Stimulated activated CD8-positive, alpha-beta memory T cell treated with anti-CD3 and anti-CD28 coated beads, Interleukin-4, amount 100 ng/mL, for 48 hours (primary cell): ENCODE measurements at regions not wholly inside any gene's neighbourhood (a gene's known extent, or its start where the extent isn't known, plus 50 kb on each side); places are given as distances from the start of the nearest gene placed in this dataset.
A peak's percentile ranks its signal among the peaks of the same experiment; 100 is the strongest.
"Not testable (repeated sequence)": the region's sequence is repeated elsewhere in the genome, so short reads cannot be mapped to it uniquely, and the experiment has no call there.

Source experiments
- DNase-seq: peaks from one replicate; pipeline ENCODE4 v3.0.0-alpha.2; 2020

DNA sequence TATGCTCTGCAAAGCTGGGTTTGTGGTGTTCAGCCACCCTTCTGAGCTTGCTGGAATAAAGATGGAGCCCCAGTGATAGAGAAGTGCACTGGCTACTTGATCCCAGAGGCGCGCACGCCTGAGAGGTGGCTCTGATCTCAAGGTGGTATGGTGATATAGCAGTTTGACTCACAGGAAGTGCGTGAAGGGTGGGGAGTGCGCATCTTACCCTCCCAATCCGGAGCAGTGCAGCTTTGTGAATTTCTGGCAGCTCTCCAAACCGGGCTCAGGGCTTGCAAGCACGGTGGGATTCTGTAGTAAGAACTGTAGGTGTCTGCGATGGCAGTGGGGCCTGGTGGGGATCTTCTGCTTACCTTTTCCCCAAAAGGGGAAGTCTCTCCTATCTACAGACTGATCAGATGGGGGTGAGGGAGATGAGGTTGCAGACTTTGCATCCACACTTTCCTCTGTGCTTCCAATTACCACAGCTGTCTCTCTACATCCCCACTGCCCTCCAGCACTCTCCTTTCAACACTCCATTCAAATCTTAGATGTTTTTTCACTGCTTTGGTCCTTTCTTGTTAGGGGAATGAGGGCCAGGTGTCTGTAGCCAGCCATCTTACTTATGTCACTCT lies 197.4 kb upstream of the SLC38A2 start:
- no peak for DNase-seq

DNA sequence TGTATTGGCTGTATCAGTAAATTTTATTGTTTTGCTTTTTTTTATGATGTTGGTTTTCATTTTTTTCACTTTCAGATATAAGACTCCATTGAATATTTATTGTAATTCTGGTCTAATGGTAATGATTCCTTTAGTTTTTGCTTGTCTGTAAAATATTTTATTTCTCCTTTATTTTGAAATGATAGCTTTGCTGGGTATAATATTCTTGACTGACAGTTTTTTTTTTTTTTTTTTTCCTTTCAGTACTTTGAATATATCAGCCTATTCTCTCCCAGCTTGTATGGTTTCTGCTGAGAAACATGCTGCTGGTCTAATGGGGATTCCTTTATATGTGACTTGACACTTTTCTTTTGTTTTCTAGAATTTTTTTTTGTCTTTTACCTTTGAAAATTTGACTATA lies 195.1 kb upstream of the SLC38A2 start:
- no peak for DNase-seq

DNA sequence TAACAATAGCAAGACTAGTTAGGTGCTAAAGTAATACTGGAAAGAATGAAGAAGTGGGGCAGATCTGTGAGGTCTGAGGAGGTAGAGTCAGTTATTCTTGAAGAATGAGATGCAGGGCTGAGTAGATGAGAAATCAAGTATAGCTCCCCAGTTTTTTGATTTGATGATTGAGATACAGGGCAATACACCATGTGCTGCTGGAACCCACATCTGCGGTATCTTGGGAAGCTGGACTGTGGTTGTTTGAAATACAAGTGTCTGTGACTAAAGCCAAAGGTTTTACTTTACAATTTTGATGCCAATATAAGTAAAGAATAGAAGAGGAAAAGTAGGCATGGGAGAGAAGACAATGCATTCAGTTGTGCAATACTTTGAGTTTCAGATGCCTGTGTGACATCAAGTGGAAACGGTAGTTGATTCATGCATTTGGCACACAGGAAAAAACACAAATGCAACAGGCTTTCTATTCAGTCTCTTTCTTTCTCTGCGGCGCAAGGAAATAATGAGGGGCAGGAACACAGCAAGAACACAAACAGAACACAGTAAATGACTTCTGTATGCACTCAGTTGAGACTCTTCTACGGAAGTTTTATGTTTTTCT lies 190.2 kb upstream of the SLC38A2 start:
- DNase-seq, result no peak

DNA sequence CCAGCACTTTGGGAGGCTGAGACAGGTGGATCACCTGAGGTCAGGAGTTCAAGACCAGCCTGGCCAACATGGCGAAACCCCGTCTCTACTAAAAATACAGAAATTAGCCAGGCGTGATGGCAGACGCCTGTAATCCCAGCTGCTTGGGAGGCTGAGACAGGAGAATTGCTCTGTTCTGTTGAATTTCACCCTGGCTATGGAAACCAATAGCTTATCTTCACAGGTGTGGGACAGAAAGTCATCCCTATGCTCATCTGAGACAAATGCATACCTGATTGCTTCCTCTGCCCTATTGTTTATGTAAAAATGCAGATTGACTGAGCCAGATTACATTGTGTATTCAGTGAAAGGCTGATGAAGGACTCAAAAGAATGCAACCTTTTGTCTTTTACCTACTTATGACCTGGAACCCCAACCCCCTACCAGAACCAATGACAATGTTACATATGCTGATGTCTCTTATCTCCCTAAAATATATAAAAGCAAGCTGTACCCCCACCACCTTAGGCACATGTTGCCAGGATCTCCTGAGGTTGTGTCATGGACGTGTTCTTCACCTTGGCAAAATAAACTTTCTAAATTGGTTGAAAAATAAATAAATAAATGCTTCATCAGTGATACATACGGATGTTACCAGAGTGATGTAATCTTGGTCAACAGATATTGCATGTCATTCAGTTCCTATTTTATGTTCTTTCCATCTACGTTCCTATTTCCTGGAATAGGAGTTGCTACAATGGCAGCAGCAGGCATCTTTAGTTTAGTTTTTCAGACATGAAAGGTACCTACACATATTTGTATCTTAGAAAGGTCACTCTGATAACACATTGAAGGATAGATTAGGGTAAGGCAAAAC lies 189.4 kb upstream of the SLC38A2 start:
- not testable (repeated sequence) for DNase-seq

DNA sequence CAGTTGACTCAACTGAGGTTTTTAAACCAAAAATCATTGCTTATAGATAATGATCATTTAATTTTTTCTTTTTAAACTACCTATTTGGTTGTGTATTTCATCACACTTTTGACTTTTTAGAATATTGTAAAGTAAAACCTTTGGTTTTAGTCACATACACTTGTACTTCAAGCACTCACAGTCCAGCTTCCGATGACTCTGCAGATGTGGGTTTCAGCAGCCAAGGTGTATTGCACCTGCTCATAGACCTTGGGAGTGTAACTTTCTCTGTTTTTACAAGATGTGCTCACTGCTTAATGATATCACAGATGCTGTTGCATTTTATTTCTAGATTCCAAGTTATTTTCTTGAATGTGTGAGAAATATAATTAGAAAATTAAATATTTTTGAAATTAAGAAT lies 188.3 kb upstream of the SLC38A2 start:
- no peak for DNase-seq

DNA sequence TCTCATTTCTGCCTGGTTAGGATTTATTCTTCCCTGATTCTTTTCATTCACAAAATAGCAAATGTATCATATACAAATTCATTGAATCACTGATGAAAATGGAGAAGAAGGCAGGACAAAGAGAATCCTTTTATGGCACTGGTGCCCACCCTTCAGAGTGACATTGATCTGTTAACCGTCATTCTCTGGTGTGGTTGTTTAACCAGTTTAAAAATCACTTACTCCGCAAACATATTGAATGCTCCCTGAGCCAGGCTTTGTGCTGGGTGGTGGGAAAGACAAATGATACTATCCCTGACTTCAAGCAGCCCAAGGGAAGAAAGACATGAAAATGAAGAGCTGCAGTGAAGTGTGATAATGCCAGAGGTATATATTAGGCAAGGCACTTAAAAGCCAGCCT lies 187.5 kb upstream of the SLC38A2 start:
- no peak for DNase-seq

DNA sequence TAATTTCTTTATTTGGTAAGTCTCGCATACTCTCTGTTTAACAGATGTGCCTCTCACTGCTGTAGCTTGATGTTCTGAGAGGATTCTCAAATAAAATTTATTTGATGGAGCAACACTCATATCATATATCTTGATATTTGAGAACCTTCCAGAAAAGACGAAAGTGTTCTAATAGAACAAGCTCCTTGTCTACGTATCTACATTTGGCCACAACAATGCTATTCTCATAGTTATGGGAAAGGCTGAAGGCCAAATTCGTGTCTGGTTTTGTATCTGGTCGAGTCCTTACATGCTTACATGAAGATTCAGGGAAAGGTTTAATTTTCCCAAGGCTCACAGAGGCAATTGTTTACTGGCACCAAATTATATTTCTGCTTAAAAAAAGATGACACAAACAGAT lies 186.7 kb upstream of the SLC38A2 start:
- DNase-seq, result no peak

DNA sequence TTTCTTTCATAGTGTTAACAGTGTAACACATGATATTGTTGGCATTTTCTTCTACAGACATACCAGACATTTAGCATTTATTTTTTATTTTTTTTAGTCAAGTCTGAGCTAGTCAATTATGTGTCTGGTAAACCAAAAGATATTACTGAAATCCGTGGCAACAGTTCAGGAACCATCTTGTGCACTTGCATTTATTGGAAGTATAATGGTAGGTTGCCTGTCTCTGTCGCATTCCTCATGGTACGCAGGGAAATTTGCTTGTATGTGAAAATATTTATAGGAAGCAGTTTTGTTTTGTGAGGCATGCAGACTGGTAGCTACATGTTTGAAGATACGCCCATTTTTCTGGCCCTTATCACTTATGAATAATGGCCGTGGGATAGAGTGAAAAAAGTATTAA lies 186.1 kb upstream of the SLC38A2 start:
- no peak for DNase-seq

DNA sequence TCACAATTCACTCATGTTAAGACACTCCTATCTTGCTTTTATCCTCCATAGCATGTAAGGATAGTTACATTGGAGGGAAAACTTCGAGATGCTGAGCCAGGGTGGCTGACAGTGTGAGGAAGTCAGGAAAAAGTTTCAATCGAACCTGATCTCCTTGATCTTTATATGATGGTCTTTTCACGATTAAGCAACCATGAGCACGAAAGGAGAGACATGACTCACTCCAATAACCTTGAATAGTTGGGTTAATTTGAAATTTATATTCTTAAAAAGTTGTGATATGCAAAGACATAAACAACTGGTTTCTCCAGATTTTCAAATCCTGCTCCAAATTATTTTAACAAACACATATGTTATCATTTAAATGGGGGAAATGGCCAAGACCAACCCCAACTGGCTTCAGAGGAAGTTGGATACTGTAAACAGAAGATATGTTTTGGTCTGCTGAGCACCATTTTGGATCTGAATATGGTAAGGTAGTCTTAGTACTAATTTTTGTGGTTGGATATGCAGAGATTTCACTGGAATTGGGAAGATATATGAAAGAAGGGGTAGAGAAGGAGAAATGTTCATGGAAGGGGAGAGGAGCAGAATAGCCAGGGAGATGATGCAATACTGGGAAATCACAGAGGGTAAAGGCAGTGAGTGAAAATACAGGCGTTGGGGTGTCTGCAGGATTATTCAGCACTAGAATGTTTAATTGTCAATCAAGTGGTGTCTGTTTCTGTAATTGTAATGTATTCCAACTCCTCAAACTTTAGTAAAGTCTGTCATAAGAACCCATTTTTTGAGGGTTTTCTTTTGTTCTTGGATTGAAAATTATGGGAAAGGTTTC lies 185.2 kb upstream of the SLC38A2 start:
- no peak for DNase-seq

DNA sequence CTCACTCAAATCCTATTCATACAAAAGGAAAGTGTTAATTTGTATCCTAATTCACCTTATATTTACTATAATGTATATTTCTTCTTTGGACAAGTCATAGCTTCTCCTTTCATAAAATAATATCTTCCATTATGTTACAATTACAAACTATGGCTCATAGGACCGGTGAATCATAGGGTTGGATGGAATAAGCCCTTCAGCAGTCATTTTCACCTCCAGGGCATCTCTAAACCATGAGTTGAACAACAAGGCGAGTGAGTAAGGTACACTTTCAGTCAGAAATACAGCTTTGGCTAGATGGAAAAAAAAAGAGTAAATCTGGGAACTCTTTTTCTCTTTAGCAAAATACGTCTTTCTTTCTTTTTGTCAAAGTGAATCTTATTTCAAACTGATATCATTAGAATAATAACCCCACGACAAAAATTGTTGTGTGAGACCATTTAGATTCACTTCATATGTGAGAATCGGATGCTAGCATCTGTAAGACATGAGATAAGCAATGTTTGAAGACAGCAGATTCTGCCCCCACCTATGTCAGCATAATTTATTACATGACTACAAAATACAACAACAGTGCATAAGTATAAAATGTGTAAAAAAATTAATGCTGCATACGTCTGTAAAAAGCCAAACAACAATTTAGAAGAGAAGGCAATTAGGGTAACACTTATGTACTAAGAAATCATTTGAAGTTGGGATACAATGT lies 184.4 kb upstream of the SLC38A2 start:
- no peak for DNase-seq

DNA sequence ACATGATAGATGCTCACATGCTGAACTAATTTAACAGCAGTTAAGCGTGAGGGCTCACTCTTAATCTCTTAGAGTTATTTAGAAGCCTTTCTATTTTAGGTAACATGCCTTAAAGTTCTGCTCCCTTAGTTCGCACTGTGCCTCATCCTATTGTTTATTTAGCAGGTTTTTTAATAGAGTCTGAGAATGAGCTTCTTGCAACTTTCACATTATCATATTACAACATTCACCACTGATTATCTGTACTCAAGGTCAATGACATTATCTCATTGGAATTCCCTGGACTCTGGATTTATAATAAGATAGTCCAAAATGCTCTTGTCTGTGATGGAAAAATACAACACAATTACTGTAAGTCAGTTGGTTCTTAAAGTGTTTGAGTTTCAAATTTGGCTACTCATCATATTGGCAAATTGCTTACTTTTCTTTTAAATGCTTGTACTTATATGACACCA lies 183.6 kb upstream of the SLC38A2 start:
- DNase-seq, result no peak

DNA sequence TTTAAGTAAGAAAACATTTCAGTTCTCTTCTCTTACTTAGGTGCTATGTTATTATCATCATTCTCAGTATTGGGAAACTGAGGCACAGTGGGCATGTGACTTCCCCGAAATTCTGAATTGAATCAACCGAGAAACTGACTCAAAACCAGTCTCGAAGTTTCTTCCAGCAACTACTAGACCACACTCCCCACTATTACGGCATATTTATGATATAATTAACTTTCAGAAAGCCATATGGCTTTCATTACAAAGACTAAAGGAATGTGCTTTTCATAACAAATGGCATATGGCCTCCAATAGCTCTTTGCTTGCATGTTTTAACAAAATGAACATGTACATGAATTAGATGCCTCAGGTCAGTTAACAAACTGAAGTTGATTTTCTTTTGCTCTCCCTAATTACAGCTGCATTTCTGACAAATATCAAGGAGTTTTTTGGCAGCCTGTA lies 182.9 kb upstream of the SLC38A2 start:
- no peak for DNase-seq

DNA sequence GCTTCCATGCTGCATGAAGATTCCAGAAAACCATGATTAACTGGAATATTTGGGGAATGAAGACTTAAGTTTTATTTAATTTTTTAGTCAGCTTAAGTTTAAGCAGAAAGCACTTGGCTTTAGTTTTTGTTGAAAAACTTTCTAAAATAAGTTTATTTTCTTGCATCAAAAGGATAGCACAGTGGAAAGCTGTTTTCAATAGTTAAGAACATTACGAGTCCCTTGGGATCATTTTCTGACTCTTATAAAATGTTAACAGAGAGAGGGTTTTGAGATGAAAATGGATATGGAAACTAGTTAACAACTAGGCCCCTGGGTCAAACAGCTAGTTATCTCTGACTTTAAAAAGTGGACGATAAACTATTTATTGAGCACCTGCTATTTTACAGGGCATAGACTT lies 181.9 kb upstream of the SLC38A2 start:
- no peak for DNase-seq

DNA sequence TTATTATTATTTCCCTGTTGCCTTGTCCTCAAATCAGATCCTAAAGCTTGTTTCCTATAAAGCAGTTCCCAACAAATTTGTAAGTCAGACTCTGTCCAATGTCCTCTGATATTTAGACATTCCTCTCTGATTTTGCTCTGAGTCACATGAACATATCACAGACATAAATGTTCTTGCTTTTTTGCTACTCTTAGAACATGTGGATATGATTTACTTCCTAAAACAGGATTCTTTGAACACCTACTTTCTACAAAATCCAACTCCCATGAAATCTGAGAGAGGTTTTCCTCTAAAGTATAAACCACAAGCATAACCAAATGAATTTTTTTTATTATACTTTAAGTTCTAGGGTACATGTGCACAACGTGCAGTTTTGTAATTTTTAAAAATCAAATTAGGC lies 181.3 kb upstream of the SLC38A2 start:
- DNase-seq, result no peak

DNA sequence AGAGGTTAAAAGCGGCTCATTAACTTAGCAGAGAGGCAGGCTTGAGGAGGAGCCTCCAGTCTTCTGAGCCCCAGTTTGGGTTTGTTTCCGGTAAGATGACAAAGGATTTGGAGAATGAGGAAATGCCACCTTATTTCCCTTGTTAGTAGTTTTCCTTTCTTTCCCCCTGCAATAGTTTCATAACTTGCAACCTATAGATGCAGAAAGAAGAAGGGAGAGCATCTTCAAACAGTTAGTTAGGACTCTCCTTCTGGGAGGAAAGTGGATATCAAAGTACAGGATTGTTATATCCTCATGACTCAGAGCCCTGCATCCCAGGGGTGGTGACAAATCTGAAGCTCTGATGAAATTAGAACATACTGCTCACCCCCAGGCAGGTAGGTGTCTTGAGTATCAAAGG lies 180.7 kb upstream of the SLC38A2 start:
- DNase-seq, result no peak

DNA sequence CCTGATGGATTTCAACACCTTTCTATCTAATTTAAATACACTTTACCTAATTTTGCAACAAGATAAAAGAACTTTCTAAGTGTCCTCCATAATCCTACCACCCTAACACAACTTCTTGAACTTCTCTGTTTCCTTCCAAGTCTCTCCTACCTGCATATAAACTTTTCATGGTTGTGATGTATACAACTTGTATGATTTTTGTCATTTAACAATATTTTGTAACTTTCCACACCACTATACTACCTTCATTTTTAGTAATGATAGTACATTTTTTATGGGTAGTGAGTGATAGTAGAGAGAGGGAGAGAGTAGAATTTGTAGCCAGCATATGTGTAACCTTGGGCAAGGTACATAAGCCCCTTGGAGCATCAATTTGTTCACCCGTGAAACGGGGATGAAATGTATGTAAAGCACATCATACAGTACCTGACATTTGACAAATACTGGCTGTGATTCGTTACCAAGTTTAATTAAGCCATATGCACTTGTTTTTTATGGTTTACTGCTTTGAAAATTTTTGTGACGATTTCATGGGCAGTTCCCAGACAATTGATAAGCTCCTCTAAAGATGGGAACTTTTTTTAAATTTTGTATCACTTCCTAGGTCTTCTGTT lies 177.8 kb upstream of the SLC38A2 start:
- no peak for DNase-seq

DNA sequence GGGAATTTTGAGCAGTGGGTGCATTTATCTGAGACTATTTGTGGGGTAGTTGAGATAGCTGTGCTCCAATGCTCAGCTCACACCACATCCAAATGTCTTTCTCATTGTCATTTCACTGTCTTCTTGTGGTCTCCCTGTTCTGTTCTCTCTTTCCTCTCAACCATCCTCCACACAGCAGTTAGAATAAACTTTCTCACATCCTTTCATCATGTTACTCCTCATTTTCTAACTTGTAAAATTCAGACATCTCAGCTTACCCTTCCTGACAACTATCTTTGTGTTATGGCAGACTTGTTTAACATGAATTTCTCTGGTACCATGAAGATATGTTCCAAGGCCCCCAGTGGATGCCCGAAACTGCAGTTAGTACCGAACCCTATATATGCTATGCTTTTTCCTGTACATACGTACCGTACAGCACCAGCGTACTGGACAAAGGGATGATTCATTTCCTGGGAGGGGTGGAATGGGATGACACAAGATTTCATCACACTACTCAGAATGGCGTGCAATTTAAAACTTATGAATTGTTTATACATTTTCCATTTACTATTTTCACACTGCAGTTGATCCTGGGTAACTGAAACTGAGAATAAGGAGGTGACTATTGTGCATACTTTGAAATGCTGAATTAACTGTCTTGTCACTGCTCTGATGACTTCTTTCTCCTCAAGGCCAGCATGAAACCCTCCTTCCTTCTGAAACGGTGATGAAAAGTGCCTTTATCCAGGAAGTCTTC lies 177.1 kb upstream of the SLC38A2 start:
- DNase-seq, result peak; percentile 50

DNA sequence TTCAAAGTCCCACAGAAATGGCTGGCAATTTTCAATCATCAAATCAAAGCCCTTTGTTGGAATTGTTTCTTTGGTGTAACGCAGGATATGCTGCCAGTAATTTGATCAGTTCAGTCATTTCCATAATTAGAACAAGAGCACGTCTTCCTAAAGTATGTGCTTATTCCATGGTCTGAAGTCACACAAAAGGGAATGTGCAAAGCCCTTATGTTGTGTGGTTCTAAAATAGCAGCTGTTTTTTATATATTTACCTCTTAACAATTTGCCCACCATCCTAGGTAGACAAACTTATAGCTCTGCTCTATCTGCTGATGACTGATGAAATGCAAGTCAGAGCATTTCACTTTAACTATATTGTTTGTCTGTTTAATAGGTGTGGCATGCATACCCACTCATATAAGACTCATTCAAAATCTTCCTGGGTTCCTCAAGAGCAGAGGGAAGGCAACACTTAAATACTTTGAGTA lies 176.1 kb upstream of the SLC38A2 start:
- no peak for DNase-seq

DNA sequence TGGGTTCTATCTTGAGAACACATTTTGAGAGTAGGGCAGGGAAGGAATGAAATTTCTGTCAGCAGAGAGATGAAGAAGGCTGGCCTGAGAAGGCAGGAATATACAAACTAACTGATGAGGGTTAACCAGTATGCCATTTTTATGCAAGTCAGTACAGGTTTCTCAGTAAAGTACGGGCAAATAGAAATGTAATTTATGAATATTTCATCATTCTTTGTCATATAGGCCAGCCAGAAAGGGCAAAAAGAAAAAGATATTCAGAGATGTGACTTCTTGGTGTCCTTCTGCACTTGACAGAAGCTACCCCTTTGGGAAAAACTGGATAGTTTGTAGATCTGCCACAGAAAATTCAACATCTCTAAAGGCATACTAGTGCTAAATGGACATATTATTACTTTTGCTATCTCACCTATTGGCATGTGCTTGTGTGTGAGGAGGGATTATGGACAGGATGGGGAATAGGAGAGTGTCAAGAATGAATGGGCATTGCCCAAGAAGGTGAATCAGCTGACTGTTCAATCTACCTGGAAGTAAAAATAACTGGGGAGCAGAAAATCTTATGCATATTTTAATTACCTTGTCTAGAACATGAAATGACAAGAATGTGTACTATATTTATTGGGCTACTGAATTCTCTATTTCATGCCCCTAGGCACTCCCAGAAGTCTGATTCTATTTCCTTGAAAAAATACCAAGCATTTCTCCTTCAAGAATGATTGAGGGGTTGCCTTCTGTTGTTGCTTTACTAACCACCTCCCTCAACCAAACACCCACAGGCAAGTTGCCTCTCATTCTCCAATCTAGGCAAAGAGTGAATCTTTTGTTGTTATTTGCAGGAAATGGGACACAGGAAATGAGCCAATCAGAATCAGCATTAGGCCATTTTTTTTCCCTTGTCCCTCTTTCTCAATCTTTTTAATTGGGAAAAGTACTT lies 175.1 kb upstream of the SLC38A2 start:
- DNase-seq, result no peak
